ENCODE measurements at regions not wholly inside any gene's neighbourhood (a gene's known extent, or its start where the extent isn't known, plus 50 kb on each side); places are given as distances from the start of the nearest gene placed in this dataset.

DNA sequence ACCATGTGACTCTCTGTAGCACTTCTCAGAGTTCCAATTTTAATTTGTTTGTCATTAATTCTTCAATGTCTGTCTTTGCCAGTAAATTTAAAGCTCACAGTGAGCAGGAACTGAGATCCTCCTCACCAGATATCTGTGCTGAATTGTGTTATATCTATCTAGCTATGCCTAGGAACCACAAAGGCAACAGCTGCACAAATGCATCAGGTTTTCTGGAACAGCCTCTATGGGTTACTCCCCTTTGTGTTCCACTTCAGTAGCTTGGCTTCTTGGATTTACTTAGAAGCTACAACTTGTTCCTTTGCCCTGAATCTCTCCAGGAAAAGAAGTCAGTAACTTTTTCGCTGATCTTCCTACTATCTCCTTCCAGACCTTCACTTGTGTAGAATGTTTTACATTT, 1237.8 kb upstream of the ADGRL4 start:
- Histone ChIP-seq H3K27ac (ENCODE audit: low read depth in 2 of 2, low read length in 1 of 2) (no peak overlapping the region), H3K4me1 (ENCODE audit: control insufficient read depth in 2 of 2, insufficient read depth in 2 of 2, low read length in 1 of 2) (no peaks in the 10 kb centered on the region), H3K27me3 (ENCODE audit: control insufficient read depth in 1 of 2, insufficient read depth in 2 of 2, low read length in 2 of 2) (no peaks in the 10 kb centered on the region), H3K36me3 (ENCODE audit: control insufficient read depth in 2 of 2, insufficient read depth in 2 of 2, low read length in 1 of 2) (no peaks in the 10 kb centered on the region), H3K4me3 (ENCODE audit: low read depth in 1 of 2, low read length in 2 of 2) (no peak overlapping the region), H3K9me3 (ENCODE audit: control insufficient read depth in 2 of 2, insufficient read depth in 1 of 2, low read depth in 1 of 2, low read length in 1 of 2) (no peaks in the 10 kb centered on the region)
- WGBS, 2 donors: 85% methylated on average over 1 of the region's 1 CpG

DNA sequence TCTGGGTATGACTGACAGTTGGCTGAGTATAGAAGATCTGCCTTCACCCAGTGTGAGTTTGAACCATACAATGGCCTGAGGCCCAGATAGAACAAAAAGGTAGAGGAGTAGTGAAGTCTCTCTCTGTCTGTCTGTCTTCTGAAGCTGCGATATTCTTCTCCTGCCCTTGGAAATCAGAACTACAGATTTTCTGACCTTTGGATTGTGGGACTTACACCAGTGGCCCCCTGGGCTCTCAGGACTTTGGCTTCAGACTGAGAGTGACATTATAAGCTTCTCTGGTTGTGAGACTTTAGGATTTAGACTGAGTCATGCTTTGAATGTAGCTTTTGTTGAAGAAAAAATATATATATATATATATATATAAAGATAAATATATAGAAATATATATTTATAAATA, 1235.0 kb upstream of the ADGRL4 start:
- Histone ChIP-seq H3K4me3 (ENCODE audit: low read depth in 1 of 2, low read length in 2 of 2) (no peak overlapping the region), H3K27ac (ENCODE audit: low read depth in 2 of 2, low read length in 1 of 2) (no peak overlapping the region), H3K9me3 (ENCODE audit: control insufficient read depth in 2 of 2, insufficient read depth in 1 of 2, low read depth in 1 of 2, low read length in 1 of 2) (no peaks in the 10 kb centered on the region), H3K4me1 (ENCODE audit: control insufficient read depth in 2 of 2, insufficient read depth in 2 of 2, low read length in 1 of 2) (no peaks in the 10 kb centered on the region), H3K27me3 (ENCODE audit: control insufficient read depth in 1 of 2, insufficient read depth in 2 of 2, low read length in 2 of 2) (no peaks in the 10 kb centered on the region), H3K36me3 (ENCODE audit: control insufficient read depth in 2 of 2, insufficient read depth in 2 of 2, low read length in 1 of 2) (no peaks in the 10 kb centered on the region)
- 86 to 87% methylated on average over 1 of the region's 1 CpG for WGBS, 2 donors

DNA sequence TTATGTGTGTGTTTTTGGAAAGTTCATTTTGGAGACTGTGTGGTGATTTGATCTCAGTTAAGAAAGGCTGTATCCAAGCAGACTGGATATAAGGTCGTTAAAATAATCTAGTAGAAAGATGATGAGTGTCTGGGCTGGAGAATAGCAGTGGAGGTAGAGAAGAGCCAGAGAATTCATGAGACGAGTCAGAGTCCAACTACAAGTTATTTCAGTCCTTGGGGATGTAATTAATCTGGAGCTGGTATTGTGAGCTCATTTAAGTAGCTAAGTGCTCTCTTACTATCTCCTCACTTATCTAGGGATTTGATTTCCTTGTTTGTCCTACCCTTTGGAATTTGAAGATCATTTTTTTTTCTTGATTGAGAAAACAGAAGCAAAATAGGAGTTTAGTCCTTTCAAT, 1219.0 kb upstream of the ADGRL4 start:
- H3K4me1 ChIP-seq (ENCODE audit: control insufficient read depth in 2 of 2, insufficient read depth in 2 of 2, low read length in 1 of 2): no peaks in the 10 kb centered on the region
- 40 to 58% methylated on average over 2 of the region's 2 CpGs for WGBS, 2 donors
- H3K27me3 ChIP-seq (ENCODE audit: control insufficient read depth in 1 of 2, insufficient read depth in 2 of 2, low read length in 2 of 2): no peaks in the 10 kb centered on the region
- no peaks in the 10 kb centered on the region for H3K9me3 ChIP-seq (ENCODE audit: control insufficient read depth in 2 of 2, insufficient read depth in 1 of 2, low read depth in 1 of 2, low read length in 1 of 2)
- H3K27ac ChIP-seq (ENCODE audit: low read depth in 2 of 2, low read length in 1 of 2): no peak overlapping the region
- no peak overlapping the region for H3K4me3 ChIP-seq (ENCODE audit: low read depth in 1 of 2, low read length in 2 of 2)
- no peaks in the 10 kb centered on the region for H3K36me3 ChIP-seq (ENCODE audit: control insufficient read depth in 2 of 2, insufficient read depth in 2 of 2, low read length in 1 of 2)

DNA sequence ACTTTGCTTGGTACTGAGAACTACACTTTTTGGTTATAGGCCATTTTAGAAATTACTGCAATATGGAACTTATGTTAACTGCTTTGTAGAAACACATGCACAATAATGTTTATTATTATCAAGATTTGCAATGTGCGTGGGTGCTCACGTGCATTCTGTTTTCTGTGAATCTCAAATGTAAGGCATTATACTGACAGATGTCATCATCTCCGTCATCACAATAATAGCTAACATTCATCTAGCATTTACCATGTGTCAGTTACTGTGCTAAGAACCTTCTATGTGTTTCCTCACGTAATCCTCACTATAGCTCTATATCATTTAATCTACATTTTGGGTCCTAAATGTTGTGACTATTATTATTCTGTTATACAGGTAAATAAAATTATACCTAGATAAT, 1214.8 kb upstream of the ADGRL4 start:
- Histone ChIP-seq H3K36me3 (ENCODE audit: control insufficient read depth in 2 of 2, insufficient read depth in 2 of 2, low read length in 1 of 2) (no peaks in the 10 kb centered on the region), H3K27me3 (ENCODE audit: control insufficient read depth in 1 of 2, insufficient read depth in 2 of 2, low read length in 2 of 2) (no peaks in the 10 kb centered on the region), H3K4me3 (ENCODE audit: low read depth in 1 of 2, low read length in 2 of 2) (no peak overlapping the region), H3K9me3 (ENCODE audit: control insufficient read depth in 2 of 2, insufficient read depth in 1 of 2, low read depth in 1 of 2, low read length in 1 of 2) (no peaks in the 10 kb centered on the region), H3K4me1 (ENCODE audit: control insufficient read depth in 2 of 2, insufficient read depth in 2 of 2, low read length in 1 of 2) (no peaks in the 10 kb centered on the region), H3K27ac (ENCODE audit: low read depth in 2 of 2, low read length in 1 of 2) (no peak overlapping the region)
- WGBS, 2 donors: 92 to 93% methylated on average over 4 of the region's 4 CpGs

DNA sequence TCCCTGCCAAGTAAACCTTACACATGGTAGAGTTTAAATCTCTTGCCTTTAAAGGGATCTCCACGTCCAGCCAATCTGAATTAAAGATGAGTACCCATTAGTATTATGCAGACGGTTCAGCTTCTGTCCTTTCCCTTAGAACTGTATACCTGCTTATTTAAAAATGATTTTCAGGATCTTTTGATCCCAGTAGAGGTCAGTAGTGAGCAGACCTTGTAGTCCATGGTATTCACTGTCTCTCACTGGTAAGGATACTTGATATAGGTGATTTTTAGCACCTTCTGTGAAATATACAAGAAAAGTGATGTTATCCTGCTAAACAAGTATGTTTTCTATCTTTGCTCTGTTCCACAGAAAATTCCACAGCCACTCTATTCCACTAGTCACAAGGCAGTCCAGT, 1211.6 kb upstream of the ADGRL4 start:
- Histone ChIP-seq H3K27ac (ENCODE audit: low read depth in 2 of 2, low read length in 1 of 2) (no peak overlapping the region), H3K4me1 (ENCODE audit: control insufficient read depth in 2 of 2, insufficient read depth in 2 of 2, low read length in 1 of 2) (no peaks in the 10 kb centered on the region), H3K4me3 (ENCODE audit: low read depth in 1 of 2, low read length in 2 of 2) (no peak overlapping the region), H3K27me3 (ENCODE audit: control insufficient read depth in 1 of 2, insufficient read depth in 2 of 2, low read length in 2 of 2) (no peaks in the 10 kb centered on the region), H3K9me3 (ENCODE audit: control insufficient read depth in 2 of 2, insufficient read depth in 1 of 2, low read depth in 1 of 2, low read length in 1 of 2) (no peaks in the 10 kb centered on the region), H3K36me3 (ENCODE audit: control insufficient read depth in 2 of 2, insufficient read depth in 2 of 2, low read length in 1 of 2) (no peaks in the 10 kb centered on the region)
- 33 to 46% methylated on average over 2 of the region's 2 CpGs for WGBS, 2 donors

DNA sequence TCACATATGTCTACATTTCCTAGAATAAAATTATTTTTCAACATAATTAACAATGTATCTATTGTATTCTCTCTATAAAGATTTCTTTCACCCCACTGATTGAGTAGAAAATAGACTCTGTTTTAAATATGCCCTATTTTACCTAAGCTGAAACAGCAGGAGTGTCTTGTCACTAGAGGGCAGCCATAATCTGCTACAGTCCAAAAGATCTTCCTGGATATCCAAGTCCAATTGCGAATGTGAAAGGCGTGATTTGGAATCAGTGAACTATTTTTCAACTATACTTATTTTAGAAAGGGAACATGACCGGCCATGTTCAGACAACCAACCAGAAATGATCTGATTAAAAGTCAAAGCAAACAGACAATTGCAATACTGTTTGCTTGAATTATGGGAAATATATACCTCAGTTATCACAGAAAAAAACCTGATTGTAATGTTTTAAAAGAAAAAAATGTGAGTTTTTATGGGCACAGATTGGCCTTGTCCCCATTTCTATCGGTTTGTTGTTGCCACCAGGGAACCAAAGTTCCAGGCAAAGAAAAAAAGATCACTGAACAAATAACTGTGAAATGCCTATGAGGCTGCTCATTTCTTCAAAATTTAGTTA, 1211.0 kb upstream of the ADGRL4 start:
- 16 to 19% methylated on average over 4 of the region's 4 CpGs for WGBS, 2 donors
- Histone ChIP-seq H3K9me3 (ENCODE audit: control insufficient read depth in 2 of 2, insufficient read depth in 1 of 2, low read depth in 1 of 2, low read length in 1 of 2) (no peaks in the 10 kb centered on the region), H3K4me3 (ENCODE audit: low read depth in 1 of 2, low read length in 2 of 2) (no peak overlapping the region)

DNA sequence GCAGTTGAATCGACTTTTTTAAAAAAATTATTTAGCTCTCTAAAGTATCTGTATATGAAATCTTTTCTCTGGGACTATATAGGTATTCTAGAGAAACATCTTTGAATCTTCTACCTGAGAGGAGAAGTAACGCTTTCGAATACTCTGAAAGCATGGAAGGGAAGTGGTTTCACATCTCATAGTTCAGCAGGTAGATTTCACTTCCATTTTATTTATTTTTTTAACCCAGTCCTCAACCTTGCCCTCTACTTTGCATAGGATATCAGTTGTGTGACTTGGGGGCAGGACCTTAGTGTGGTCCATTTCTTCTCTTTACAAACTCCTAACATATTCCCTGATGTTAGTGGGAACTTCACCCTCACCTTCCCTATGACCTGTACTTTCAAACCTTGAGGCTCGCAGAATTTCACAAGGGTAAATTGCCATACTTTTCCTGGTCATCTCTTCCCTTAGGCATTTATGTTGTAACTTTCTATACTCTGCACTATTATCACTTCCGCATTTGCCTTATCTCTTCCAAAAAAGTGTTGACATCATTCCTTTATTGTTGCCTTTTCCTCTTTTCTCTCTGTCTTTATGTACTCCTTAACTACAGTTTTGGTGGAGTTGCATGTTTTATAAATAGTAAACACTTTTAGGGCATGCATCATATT, 1208.5 kb upstream of the ADGRL4 start:
- Histone ChIP-seq H3K27ac (ENCODE audit: low read depth in 2 of 2, low read length in 1 of 2) (no peak overlapping the region), H3K27me3 (ENCODE audit: control insufficient read depth in 1 of 2, insufficient read depth in 2 of 2, low read length in 2 of 2) (no peaks in the 10 kb centered on the region), H3K9me3 (ENCODE audit: control insufficient read depth in 2 of 2, insufficient read depth in 1 of 2, low read depth in 1 of 2, low read length in 1 of 2) (no peaks in the 10 kb centered on the region), H3K36me3 (ENCODE audit: control insufficient read depth in 2 of 2, insufficient read depth in 2 of 2, low read length in 1 of 2) (no peaks in the 10 kb centered on the region), H3K4me1 (ENCODE audit: control insufficient read depth in 2 of 2, insufficient read depth in 2 of 2, low read length in 1 of 2) (no peaks in the 10 kb centered on the region), H3K4me3 (ENCODE audit: low read depth in 1 of 2, low read length in 2 of 2) (no peak overlapping the region)
- WGBS, 2 donors: 84 to 87% methylated on average over 5 of the region's 5 CpGs

More for the DNA sequence above, 1211.0 kb upstream of the ADGRL4 start:
- H3K36me3 ChIP-seq (ENCODE audit: control insufficient read depth in 2 of 2, insufficient read depth in 2 of 2, low read length in 1 of 2): no peaks in the 10 kb centered on the region
- H3K27ac ChIP-seq (ENCODE audit: low read depth in 2 of 2, low read length in 1 of 2): no peak overlapping the region
- H3K27me3 ChIP-seq (ENCODE audit: control insufficient read depth in 1 of 2, insufficient read depth in 2 of 2, low read length in 2 of 2): no peaks in the 10 kb centered on the region
- no peaks in the 10 kb centered on the region for H3K4me1 ChIP-seq (ENCODE audit: control insufficient read depth in 2 of 2, insufficient read depth in 2 of 2, low read length in 1 of 2)

DNA sequence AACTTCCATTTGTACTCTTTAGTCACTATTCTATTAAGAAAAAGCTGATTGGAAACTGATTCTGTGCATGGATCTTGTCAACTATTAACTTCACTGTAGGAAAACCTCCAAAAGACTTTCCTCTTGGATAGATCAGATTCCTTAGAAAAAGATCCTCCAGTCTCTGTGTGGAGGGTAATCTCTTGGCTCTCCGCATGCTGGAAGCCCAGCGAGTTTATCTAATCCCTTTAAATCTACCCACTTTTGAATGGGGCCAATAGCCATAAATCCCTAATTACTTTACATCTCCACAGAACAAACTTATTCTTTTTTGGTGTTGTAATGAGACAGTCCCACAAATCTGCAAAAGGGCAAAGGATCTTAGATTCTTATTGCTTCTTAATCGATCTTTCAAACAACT, 1206.4 kb upstream of the ADGRL4 start:
- H3K27me3 ChIP-seq (ENCODE audit: control insufficient read depth in 1 of 2, insufficient read depth in 2 of 2, low read length in 2 of 2): no peaks in the 10 kb centered on the region
- no peak overlapping the region for H3K27ac ChIP-seq (ENCODE audit: low read depth in 2 of 2, low read length in 1 of 2)
- no peak overlapping the region for H3K4me3 ChIP-seq (ENCODE audit: low read depth in 1 of 2, low read length in 2 of 2)
- no peaks in the 10 kb centered on the region for H3K4me1 ChIP-seq (ENCODE audit: control insufficient read depth in 2 of 2, insufficient read depth in 2 of 2, low read length in 1 of 2)
- H3K36me3 ChIP-seq (ENCODE audit: control insufficient read depth in 2 of 2, insufficient read depth in 2 of 2, low read length in 1 of 2): no peaks in the 10 kb centered on the region
- WGBS, 2 donors: 76 to 78% methylated on average over 3 of the region's 3 CpGs
- no peaks in the 10 kb centered on the region for H3K9me3 ChIP-seq (ENCODE audit: control insufficient read depth in 2 of 2, insufficient read depth in 1 of 2, low read depth in 1 of 2, low read length in 1 of 2)

DNA sequence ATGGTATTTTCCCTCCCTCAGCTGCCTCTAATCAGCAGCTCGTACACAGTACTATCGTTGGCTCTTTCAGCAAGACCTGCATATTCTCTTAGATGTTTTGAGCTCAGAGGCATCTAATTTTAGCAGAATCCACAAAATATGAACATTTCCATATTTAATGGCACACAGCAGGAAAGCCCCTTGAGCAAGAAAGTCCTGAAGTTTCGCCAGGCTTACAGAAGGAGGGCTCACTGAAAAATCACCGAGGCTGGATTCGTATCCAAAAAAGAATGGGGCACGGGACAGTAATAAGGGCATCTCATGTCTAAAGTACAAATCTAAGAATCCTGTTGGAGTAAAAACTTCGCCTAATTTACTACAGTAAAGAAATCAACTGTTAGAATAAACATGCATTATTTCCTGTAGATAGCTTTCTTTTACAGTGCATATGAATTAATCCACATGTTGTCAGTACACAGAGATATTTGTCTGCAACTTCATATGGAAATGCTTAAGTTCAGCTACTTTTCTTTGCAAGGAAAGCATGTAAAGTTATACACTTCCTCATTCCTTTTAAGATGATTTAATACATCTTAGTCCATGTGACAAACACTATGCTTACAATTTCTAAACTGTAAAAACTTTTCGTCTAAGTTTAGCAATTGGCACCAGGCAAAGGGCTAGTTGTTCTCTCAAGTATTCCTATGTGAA, 1205.3 kb upstream of the ADGRL4 start:
- Histone ChIP-seq H3K27me3 (ENCODE audit: control insufficient read depth in 1 of 2, insufficient read depth in 2 of 2, low read length in 2 of 2) (no peaks in the 10 kb centered on the region), H3K36me3 (ENCODE audit: control insufficient read depth in 2 of 2, insufficient read depth in 2 of 2, low read length in 1 of 2) (no peaks in the 10 kb centered on the region), H3K4me3 (ENCODE audit: low read depth in 1 of 2, low read length in 2 of 2) (no peak overlapping the region), H3K27ac (ENCODE audit: low read depth in 2 of 2, low read length in 1 of 2) (no peak overlapping the region), H3K4me1 (ENCODE audit: control insufficient read depth in 2 of 2, insufficient read depth in 2 of 2, low read length in 1 of 2) (no peaks in the 10 kb centered on the region), H3K9me3 (ENCODE audit: control insufficient read depth in 2 of 2, insufficient read depth in 1 of 2, low read depth in 1 of 2, low read length in 1 of 2) (no peaks in the 10 kb centered on the region)
- 67 to 71% methylated on average over 8 of the region's 8 CpGs for WGBS, 2 donors

DNA sequence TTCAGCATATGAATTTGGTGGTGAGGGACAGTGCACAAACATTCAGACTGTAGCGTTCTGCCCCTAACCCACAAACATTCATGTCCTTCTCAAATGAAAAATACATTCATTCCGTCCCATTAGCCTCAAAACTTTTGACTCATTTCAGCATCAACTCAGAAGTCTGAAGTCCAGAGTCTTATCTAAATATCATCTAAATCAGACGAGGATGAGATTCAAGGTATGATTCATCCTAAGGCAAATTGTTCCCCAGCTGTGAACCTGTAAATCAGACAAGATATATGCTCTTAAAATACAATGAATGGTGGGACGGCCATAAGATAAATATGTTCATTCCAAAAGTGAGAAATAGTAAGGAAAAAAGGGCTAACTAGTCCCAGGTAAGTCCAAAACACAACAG, 1195.6 kb upstream of the ADGRL4 start:
- H3K9me3 ChIP-seq (ENCODE audit: control insufficient read depth in 2 of 2, insufficient read depth in 1 of 2, low read depth in 1 of 2, low read length in 1 of 2): peaks cover 0 to 2% of the 10 kb centered on the region in 2 donors
- no peaks in the 10 kb centered on the region for H3K27me3 ChIP-seq (ENCODE audit: control insufficient read depth in 1 of 2, insufficient read depth in 2 of 2, low read length in 2 of 2)
- no peak overlapping the region for H3K4me3 ChIP-seq (ENCODE audit: low read depth in 1 of 2, low read length in 2 of 2)
- H3K4me1 ChIP-seq (ENCODE audit: control insufficient read depth in 2 of 2, insufficient read depth in 2 of 2, low read length in 1 of 2): no peaks in the 10 kb centered on the region
- no peak overlapping the region for H3K27ac ChIP-seq (ENCODE audit: low read depth in 2 of 2, low read length in 1 of 2)
- WGBS, 2 donors: 83% methylated on average over 4 of the region's 4 CpGs
- H3K36me3 ChIP-seq (ENCODE audit: control insufficient read depth in 2 of 2, insufficient read depth in 2 of 2, low read length in 1 of 2): no peaks in the 10 kb centered on the region

Measured in esophagus (tissue), 2 donors.